HG03457 (cell line): ENCODE measurements at regions not wholly inside any gene's neighbourhood (a gene's known extent, or its start where the extent isn't known, plus 50 kb on each side); places are given as distances from the start of the nearest gene placed in this dataset.

Source experiments
- ATAC-seq: cut with Tn5 transposase; IDR thresholded peaks from one replicate; pipeline ENCODE4 v1.9.1; 2021; ENCODE audit warnings: moderate number of reproducible peaks; ENCODE audit not compliant: unreplicated experiment

GRCh38 chr1:62917314-62917713 lies 133.4 kb downstream of the ATG4C start:
- ATAC-seq = no peak

GRCh38 chr1:62917805-62918204 lies 133.9 kb downstream of the ATG4C start:
- no peak for ATAC-seq

- no peak for ATAC-seq
Measured at GRCh38 chr1:62918700-62919099, 134.8 kb downstream of the ATG4C start.

GRCh38 chr1:62922006-62922405 lies 138.1 kb downstream of the ATG4C start:
- no peak for ATAC-seq

GRCh38 chr1:62924983-62925790 lies 141.3 kb downstream of the ATG4C start:
- no peak for ATAC-seq

GRCh38 chr1:62926681-62927252 lies 142.8 kb downstream of the ATG4C start:
- no peak for ATAC-seq

- no peak for ATAC-seq
Measured at GRCh38 chr1:62928885-62929284, 145.0 kb downstream of the ATG4C start.

GRCh38 chr1:62937634-62938296 lies 153.8 kb downstream of the ATG4C start:
- no peak for ATAC-seq

GRCh38 chr1:62941780-62942179 lies 157.8 kb downstream of the ATG4C start:
- ATAC-seq = no peak

GRCh38 chr1:62946511-62946910 lies 162.6 kb downstream of the ATG4C start:
- ATAC-seq = no peak

GRCh38 chr1:62951428-62951827 lies 167.5 kb downstream of the ATG4C start:
- ATAC-seq = no peak

GRCh38 chr1:62952596-62952995 lies 168.7 kb downstream of the ATG4C start:
- no peak for ATAC-seq

GRCh38 chr1:62953633-62954032 lies 169.7 kb downstream of the ATG4C start:
- no peak for ATAC-seq

GRCh38 chr1:62954758-62955157 lies 170.8 kb downstream of the ATG4C start:
- no peak for ATAC-seq

GRCh38 chr1:62955666-62956065 lies 171.7 kb downstream of the ATG4C start:
- ATAC-seq = no peak

- no peak for ATAC-seq
Measured at GRCh38 chr1:62962014-62962812, 178.3 kb downstream of the ATG4C start.

- no peak for ATAC-seq
Measured at GRCh38 chr1:62962901-62963776, 179.2 kb downstream of the ATG4C start.

- ATAC-seq = no peak
Measured at GRCh38 chr1:62964141-62964540, 180.2 kb downstream of the ATG4C start.

GRCh38 chr1:62967031-62967430 lies 183.1 kb downstream of the ATG4C start:
- ATAC-seq = no peak

GRCh38 chr1:62977366-62977765 lies 193.4 kb downstream of the ATG4C start:
- no peak for ATAC-seq
